ENCODE measurements at regions not wholly inside any gene's neighbourhood (a gene's known extent, or its start where the extent isn't known, plus 50 kb on each side); places are given as distances from the start of the nearest gene placed in this dataset.

GRCh38 chr12:42728287-42728686 is 138.7 kb upstream of the PRICKLE1 start:
- TF ChIP-seq CTCF (optimal IDR thresholded peaks at IDR 0.05 in 1 of 3, IDR thresholded peaks at IDR 0.05 in 1 of 3, conservative IDR thresholded peaks at IDR 0.05 in 1 of 3; ENCODE audit: extremely low read depth in 1 of 3, insufficient read depth in 2 of 3, low read length in 3 of 3) (no peak), EZH2 (IDR thresholded peaks at IDR 0.05; ENCODE audit: low read length) (no peak)

All from keratinocyte (primary cell).